GM12891 (cell line): ENCODE measurements at regions not wholly inside any gene's neighbourhood (a gene's known extent, or its start where the extent isn't known, plus 50 kb on each side); places are given as distances from the start of the nearest gene placed in this dataset.

Experiments
- POLR2A ChIP-seq: IDR thresholded peaks from 2 replicates; pipeline ENCODE4 v1.6.1; 2011; ENCODE audit warnings: low read depth, low read length, control low read depth
- POLR2AphosphoS5 ChIP-seq: IDR thresholded peaks from 2 replicates; pipeline ENCODE4 v1.6.1; 2011; ENCODE audit warnings: low read depth, low read length, control low read depth

GRCh38 chrX:95721011-95721410 lies 963.6 kb upstream of the DIAPH2 start:
- TF ChIP-seq POLR2A (no peak), POLR2AphosphoS5 (no peak)
